ENCODE measurements at regions not wholly inside any gene's neighbourhood (a gene's known extent, or its start where the extent isn't known, plus 50 kb on each side); places are given as distances from the start of the nearest gene placed in this dataset.
A peak's percentile ranks its signal among the peaks of the same experiment; 100 is the strongest.

DNA sequence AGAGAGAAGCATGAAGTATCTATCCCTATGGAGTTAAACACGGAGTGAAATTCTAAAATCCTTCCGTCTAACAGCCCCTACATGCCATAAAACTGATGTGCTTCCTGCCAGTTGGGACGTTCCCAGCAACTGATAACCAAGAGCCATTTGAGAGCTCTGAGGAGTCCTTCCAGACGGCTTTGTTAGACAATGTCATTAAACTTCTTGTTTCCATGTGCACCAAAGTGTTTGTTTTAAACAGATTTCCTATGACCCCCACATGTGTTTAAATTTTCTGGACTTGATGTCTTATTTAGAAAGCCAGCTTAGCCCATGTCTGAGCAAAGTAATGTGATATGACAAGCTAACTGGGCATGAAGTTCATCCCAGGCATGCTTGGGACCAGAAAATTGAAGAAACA, 57.2 kb upstream of the LPAR1 start:
- ChIA-PET RAD21 (ENCODE audit: low non-redundant PET in 1 of 2, low total read pairs in 2 of 2, uncharacterized antibody in 2 of 2, unreplicated experiment in 2 of 2) (no interaction called here), POLR2A (no interaction called here), CTCF (no interaction called here)
- no peaks in the 10 kb centered on the region for H3K27me3 ChIP-seq (ENCODE audit: insufficient read depth, low read length)
- no peaks in the 10 kb centered on the region for H3K36me3 ChIP-seq (ENCODE audit: control insufficient read depth in 1 of 2, insufficient read depth in 2 of 2, low read length in 2 of 2)
- H3K27ac ChIP-seq (ENCODE audit: low read depth, low read length), result no peak overlapping the region
- no TSS peak for BruUV-seq (replicated peaks)
- DNase-seq (ENCODE audit: low read depth, low spot score) (no peak), ATAC-seq (no peak)
- H3K4me3 ChIP-seq (replicated peaks in 1 of 2; ENCODE audit: low read depth in 1 of 2, low read length in 2 of 2), result no peak overlapping the region
- H3K9me3 ChIP-seq (ENCODE audit: control insufficient read depth in 1 of 2, insufficient read depth in 1 of 2, low read depth in 1 of 2, low read length in 2 of 2), result no peaks in the 10 kb centered on the region
- H3K4me2 ChIP-seq (ENCODE audit: low read length), result no peak overlapping the region
- no peaks in the 10 kb centered on the region for H4K20me1 ChIP-seq (ENCODE audit: insufficient read depth)
- peaks cover 0 to 5% of the 10 kb centered on the region in 2 experiments; a peak in 2 of 4 replicates for H3K4me1 ChIP-seq (ENCODE audit: control insufficient read depth in 1 of 2, insufficient read depth in 2 of 2, low read length in 2 of 2)
- peak overlapping the region; percentile 18 for H2AFZ ChIP-seq (ENCODE audit: low read depth, low read length, poor library complexity, severe bottlenecking)
- intact Hi-C loops (cut with micrococcal nuclease), result no loop called here
- TF ChIP-seq CBX3 (IDR thresholded peaks at IDR 0.05; ENCODE audit: low read depth), result no peak
- H3K9me2 ChIP-seq (ENCODE audit: insufficient read depth), result no peaks in the 10 kb centered on the region; the same call in 1 of the 2 replicates
- no peak overlapping the region for H3K9ac ChIP-seq (ENCODE audit: low read length)
- H3K79me2 ChIP-seq (ENCODE audit: insufficient read depth, low read length), result no peaks in the 10 kb centered on the region

DNA sequence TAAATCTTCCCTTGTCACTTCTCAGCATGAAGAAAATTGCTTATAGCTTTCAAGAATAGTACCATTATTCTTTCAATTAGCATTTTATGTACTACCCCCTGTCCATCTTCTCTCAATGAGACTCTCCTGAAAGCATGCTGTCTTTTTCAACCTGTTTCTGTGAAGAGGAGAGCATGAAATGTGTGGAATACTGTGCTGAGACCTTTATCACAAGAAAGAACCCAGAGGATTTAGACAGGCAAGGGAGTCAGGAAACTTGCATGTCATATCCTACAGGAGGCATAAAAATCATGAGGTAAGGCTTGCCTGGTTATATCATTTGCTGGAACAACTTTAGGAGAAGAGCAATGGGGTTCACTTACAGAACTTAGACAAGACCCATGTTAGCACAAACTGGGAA, 56.7 kb upstream of the LPAR1 start:
- Histone ChIP-seq H3K4me2 (ENCODE audit: low read length) (no peak overlapping the region), H2AFZ (ENCODE audit: low read depth, low read length, poor library complexity, severe bottlenecking) (peak overlapping the region; percentile 18), H4K20me1 (ENCODE audit: insufficient read depth) (no peaks in the 10 kb centered on the region), H3K4me1 (ENCODE audit: control insufficient read depth in 1 of 2, insufficient read depth in 2 of 2, low read length in 2 of 2) (peaks cover 0 to 5% of the 10 kb centered on the region in 2 experiments; a peak in 2 of 4 replicates), H3K9me3 (ENCODE audit: control insufficient read depth in 1 of 2, insufficient read depth in 1 of 2, low read depth in 1 of 2, low read length in 2 of 2) (no peaks in the 10 kb centered on the region), H3K27ac (ENCODE audit: low read depth, low read length) (no peak overlapping the region), H3K9ac (ENCODE audit: low read length) (no peak overlapping the region), H3K9me2 (ENCODE audit: insufficient read depth) (no peaks in the 10 kb centered on the region; the same call in 1 of the 2 replicates), H3K27me3 (ENCODE audit: insufficient read depth, low read length) (no peaks in the 10 kb centered on the region), H3K79me2 (ENCODE audit: insufficient read depth, low read length) (no peaks in the 10 kb centered on the region), H3K4me3 (replicated peaks in 1 of 2; ENCODE audit: low read depth in 1 of 2, low read length in 2 of 2) (no peak overlapping the region), H3K36me3 (ENCODE audit: control insufficient read depth in 1 of 2, insufficient read depth in 2 of 2, low read length in 2 of 2) (no peaks in the 10 kb centered on the region)
- intact Hi-C loops (cut with micrococcal nuclease), result no loop called here
- no peak for DNase-seq (ENCODE audit: low read depth, low spot score)
- no TSS peak for BruUV-seq (replicated peaks)
- TF ChIP-seq ZBTB33 (IDR thresholded peaks at IDR 0.05; ENCODE audit: extremely low read depth, insufficient replicate concordance, low read length) (no peak), EGR1 (IDR thresholded peaks at IDR 0.05; ENCODE audit: low read depth) (no peak), EZH2phosphoT487 (IDR thresholded peaks at IDR 0.05; ENCODE audit: borderline replicate concordance) (no peak), SP1 (IDR thresholded peaks at IDR 0.05; ENCODE audit: low read depth) (no peak)
- ChIA-PET CTCF (no interaction called here), POLR2A (no interaction called here), RAD21 (ENCODE audit: low non-redundant PET in 1 of 2, low total read pairs in 2 of 2, uncharacterized antibody in 2 of 2, unreplicated experiment in 2 of 2) (no interaction called here)
- no peak for ATAC-seq

All from HCT116 (cell line).